ENCODE measurements at regions not wholly inside any gene's neighbourhood (a gene's known extent, or its start where the extent isn't known, plus 50 kb on each side); places are given as distances from the start of the nearest gene placed in this dataset.
"Not testable (repeated sequence)": the region's sequence is repeated elsewhere in the genome, so short reads cannot be mapped to it uniquely, and the experiment has no call there.

GRCh38 chr10:57119684-57120083 lies 758.6 kb upstream of the ZWINT start:
- DNase-seq: no peak

- DNase-seq: no peak
Observed at GRCh38 chr10:57113545-57113944, 752.5 kb upstream of the ZWINT start.

GRCh38 chr10:57102236-57102635 lies 741.2 kb upstream of the ZWINT start:
- DNase-seq: no peak

- DNase-seq: no peak
Observed at GRCh38 chr10:57098146-57098545, 737.1 kb upstream of the ZWINT start.

- no peak for DNase-seq
Observed at GRCh38 chr10:57096044-57096443, 735.0 kb upstream of the ZWINT start.

GRCh38 chr10:57094965-57095364 lies 733.9 kb upstream of the ZWINT start:
- DNase-seq: no peak

GRCh38 chr10:57094083-57094482 lies 733.0 kb upstream of the ZWINT start:
- DNase-seq: no peak

GRCh38 chr10:57053530-57053929 lies 692.5 kb upstream of the ZWINT start:
- no peak for DNase-seq

GRCh38 chr10:57049096-57049495 lies 688.0 kb upstream of the ZWINT start:
- DNase-seq: no peak

- DNase-seq: no peak
Observed at GRCh38 chr10:57038531-57038930, 677.5 kb upstream of the ZWINT start.

- no peak for DNase-seq
Observed at GRCh38 chr10:57035310-57035709, 674.3 kb upstream of the ZWINT start.

- not testable (repeated sequence) for DNase-seq
Observed at GRCh38 chr10:57032301-57032700, 671.2 kb upstream of the ZWINT start.

- DNase-seq: no peak
Observed at GRCh38 chr10:57031346-57031745, 670.3 kb upstream of the ZWINT start.

- no peak for DNase-seq
Observed at GRCh38 chr10:57026307-57026706, 665.2 kb upstream of the ZWINT start.

GRCh38 chr10:57023626-57024025 lies 662.6 kb upstream of the ZWINT start:
- DNase-seq: no peak

GRCh38 chr10:57018452-57018851 lies 657.4 kb upstream of the ZWINT start:
- DNase-seq: no peak

GRCh38 chr10:57017356-57018037 lies 656.4 kb upstream of the ZWINT start:
- DNase-seq: no peak

- no peak for DNase-seq
Observed at GRCh38 chr10:57015595-57016318, 654.7 kb upstream of the ZWINT start.

- DNase-seq: no peak
Observed at GRCh38 chr10:57015187-57015586, 654.1 kb upstream of the ZWINT start.

GRCh38 chr10:57014758-57015157 lies 653.7 kb upstream of the ZWINT start:
- no peak for DNase-seq

GRCh38 chr10:57008189-57008588 lies 647.1 kb upstream of the ZWINT start:
- DNase-seq: no peak

- no peak for DNase-seq
Observed at GRCh38 chr10:56991591-56992069, 630.6 kb upstream of the ZWINT start.

GRCh38 chr10:56975513-56975912 lies 614.5 kb upstream of the ZWINT start:
- no peak for DNase-seq

GRCh38 chr10:56973766-56974165 lies 612.7 kb upstream of the ZWINT start:
- DNase-seq: no peak
